Natural killer cell treated with Interleukin-12 subunit alpha and Interleukin-12 subunit beta and Interleukin-15 and Interleukin-18, amount 100 ng/mL, for 72 hours (primary cell): ENCODE measurements at regions not wholly inside any gene's neighbourhood (a gene's known extent, or its start where the extent isn't known, plus 50 kb on each side); places are given as distances from the start of the nearest gene placed in this dataset.
"Not testable (repeated sequence)": the region's sequence is repeated elsewhere in the genome, so short reads cannot be mapped to it uniquely, and the experiment has no call there.

ENCODE experiments used
- ATAC-seq, 2 donors: fragments of 150-1000 bp; cut with Tn5 transposase in 1 of 2; sonication (Bioruptor Pico), chemical (Tn5 transposase) in 1 of 2; 2 replicates each; pipeline ENCODE4 v1.10.0; 2021
- DNase-seq: peaks from one replicate; pipeline ENCODE4 v3.0.0; 2022; ENCODE audit warnings: low spot score
- H3K27ac Mint-ChIP-seq, 2 donors: 1 replicate in 1 of 2; 2 replicates in 1 of 2; pipeline ENCODE4 v1.8.0; 2022; ENCODE audit warnings: mixed read lengths in 2 of 2, mild to moderate bottlenecking in 1 of 2, moderate library complexity in 1 of 2
- H3K27me3 Mint-ChIP-seq, 2 donors: 1 replicate in 1 of 2; 2 replicates in 1 of 2; pipeline ENCODE4 v1.8.0; 2022; ENCODE audit warnings: mixed read lengths in 2 of 2
- H3K36me3 Mint-ChIP-seq: one replicate; pipeline ENCODE4 v1.8.0; 2022; ENCODE audit warnings: mixed read lengths
- H3K4me1 Mint-ChIP-seq, 2 donors: 1 replicate in 1 of 2; 2 replicates in 1 of 2; pipeline ENCODE4 v1.8.0; 2022; ENCODE audit warnings: low read depth in 2 of 2, mixed read lengths in 2 of 2, mild to moderate bottlenecking in 1 of 2
- H3K4me3 Mint-ChIP-seq: one replicate; pipeline ENCODE4 v1.8.0; 2022; ENCODE audit warnings: mixed read lengths
- H3K9me3 Mint-ChIP-seq: 2 replicates; pipeline ENCODE4 v1.8.0; 2022; ENCODE audit warnings: mixed read lengths

DNA sequence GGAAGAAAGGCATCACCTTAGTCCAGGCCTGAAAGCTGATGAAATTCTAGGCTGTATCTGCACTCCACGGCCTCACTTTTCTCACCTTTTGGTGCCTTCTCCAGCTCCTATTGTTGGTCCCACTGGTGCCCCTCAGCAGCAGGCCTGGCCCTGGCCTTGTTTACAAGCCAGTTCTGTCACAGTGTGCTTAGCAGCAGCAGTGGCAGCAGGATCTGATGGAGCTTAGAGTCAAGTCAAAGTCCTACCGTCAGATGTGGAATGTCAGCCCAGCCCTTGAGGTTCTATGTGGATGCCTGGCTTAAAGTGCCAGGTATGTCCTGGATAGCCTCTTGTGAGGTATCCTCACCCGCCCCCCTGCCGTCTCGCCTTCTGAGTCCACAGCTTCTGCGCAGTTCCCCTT, 281.3 kb downstream of the SUCLG1 start:
- peaks cover 12 to 16% of the 10 kb centered on the region in 2 donors for H3K4me1 Mint-ChIP-seq
- no peak overlapping the region for H3K27ac Mint-ChIP-seq
- no peak for DNase-seq
- peaks cover 6 to 14% of the 10 kb centered on the region in 2 donors for H3K27me3 Mint-ChIP-seq
- no peaks in the 10 kb centered on the region for H3K9me3 Mint-ChIP-seq
- no peaks in the 10 kb centered on the region for H3K36me3 Mint-ChIP-seq
- no peak for ATAC-seq
- no peak overlapping the region for H3K4me3 Mint-ChIP-seq

DNA sequence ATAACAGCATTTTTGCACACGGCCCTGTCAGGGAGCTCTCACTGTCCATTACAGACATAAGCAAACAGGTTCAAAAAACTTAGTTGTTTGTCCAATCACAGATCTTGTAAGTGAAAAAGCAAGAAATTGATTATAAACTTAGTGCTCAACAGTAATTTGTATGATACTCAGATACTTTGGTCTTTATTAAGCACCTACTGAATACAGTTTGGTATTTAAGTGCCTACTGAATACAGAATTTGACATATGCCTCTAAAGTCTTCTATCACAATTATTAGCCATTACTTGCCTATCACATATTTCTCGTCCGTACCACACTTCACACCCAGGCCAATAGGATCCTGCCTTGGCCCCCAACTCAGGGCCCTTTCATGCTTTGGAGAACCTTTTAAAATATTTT, 283.1 kb downstream of the SUCLG1 start:
- ATAC-seq, result no peak
- Mint-ChIP-seq H3K4me3 (no peak overlapping the region), H3K27ac (no peak overlapping the region)

DNA sequence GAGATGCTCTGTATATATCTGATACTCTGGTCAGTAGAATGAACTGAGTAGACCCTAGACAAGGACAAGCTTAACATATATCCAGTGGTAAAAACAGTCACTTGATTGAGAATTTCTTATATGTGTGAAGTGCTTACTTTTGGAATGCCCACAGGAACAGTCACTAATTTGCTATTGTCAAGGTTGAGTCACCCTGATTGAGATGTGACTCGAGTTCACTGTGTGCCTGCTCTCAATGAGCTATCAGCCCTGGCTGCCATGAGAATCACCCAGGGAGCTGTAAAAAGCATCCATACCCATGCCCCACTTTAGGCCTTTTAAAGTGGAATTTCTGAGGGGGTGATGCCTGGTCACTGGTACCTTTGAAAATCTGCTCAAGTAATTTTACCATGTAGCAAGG, 283.7 kb downstream of the SUCLG1 start:
- Mint-ChIP-seq H3K27ac (no peak overlapping the region), H3K27me3 (peaks cover 3 to 16% of the 10 kb centered on the region in 2 donors), H3K4me1 (peaks cover 12 to 16% of the 10 kb centered on the region in 2 donors), H3K4me3 (no peak overlapping the region), H3K36me3 (no peaks in the 10 kb centered on the region), H3K9me3 (no peaks in the 10 kb centered on the region)
- ATAC-seq (no peak), DNase-seq (no peak)

More for the DNA sequence above, 283.1 kb downstream of the SUCLG1 start:
- peaks cover 12 to 16% of the 10 kb centered on the region in 2 donors for H3K4me1 Mint-ChIP-seq
- H3K36me3 Mint-ChIP-seq, result no peaks in the 10 kb centered on the region
- no peaks in the 10 kb centered on the region for H3K9me3 Mint-ChIP-seq
- no peak for DNase-seq
- H3K27me3 Mint-ChIP-seq, result peaks cover 3 to 14% of the 10 kb centered on the region in 2 donors

DNA sequence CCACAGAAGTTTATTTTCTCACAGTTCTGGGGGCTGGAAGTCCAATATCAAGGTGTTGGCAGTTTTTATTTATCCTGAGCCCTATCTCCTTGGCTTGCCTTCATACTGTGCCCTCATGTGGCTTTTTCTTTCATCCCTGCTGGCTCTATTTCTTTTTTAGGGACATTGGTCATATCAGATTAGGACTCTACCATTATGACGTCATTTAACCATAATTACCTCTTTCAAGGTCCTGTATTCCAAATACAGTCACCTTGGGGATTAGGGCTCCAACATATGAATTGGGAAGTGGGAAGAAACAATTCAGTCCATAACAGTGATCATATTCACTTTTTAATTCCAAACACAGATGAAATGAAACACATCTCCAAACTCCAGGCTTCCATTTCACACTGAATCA, 286.0 kb downstream of the SUCLG1 start:
- ATAC-seq (no peak), DNase-seq (no peak)
- Mint-ChIP-seq H3K27ac (no peak overlapping the region), H3K36me3 (peaks cover 4% of the 10 kb centered on the region), H3K4me3 (no peak overlapping the region), H3K9me3 (no peaks in the 10 kb centered on the region), H3K4me1 (no peaks in the 10 kb centered on the region), H3K27me3 (peaks cover 6 to 13% of the 10 kb centered on the region in 2 donors)

DNA sequence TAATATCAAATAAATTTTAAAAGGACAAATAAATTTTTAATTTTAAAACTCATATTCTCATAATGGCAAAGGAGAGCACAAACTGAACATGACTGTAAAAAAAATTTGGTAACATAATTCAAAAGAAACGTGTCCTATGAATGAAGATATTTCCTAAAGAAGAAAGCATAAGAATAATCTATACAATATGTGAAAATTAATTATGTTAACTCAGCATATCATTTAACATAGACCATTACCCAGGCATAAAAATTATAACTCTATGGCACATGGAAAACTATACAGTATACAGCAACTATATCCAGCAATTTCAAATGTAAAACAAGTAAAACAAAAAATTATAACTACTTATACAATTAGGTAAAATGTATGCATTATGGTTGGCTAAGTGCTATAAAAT, 288.1 kb downstream of the SUCLG1 start:
- ATAC-seq (no peak), DNase-seq (no peak)
- H3K4me1 Mint-ChIP-seq, result no peaks in the 10 kb centered on the region
- peaks cover 9 to 17% of the 10 kb centered on the region in 2 donors for H3K27me3 Mint-ChIP-seq
- no peak overlapping the region for H3K4me3 Mint-ChIP-seq
- peaks cover 7% of the 10 kb centered on the region for H3K36me3 Mint-ChIP-seq
- H3K27ac Mint-ChIP-seq, result no peak overlapping the region
- H3K9me3 Mint-ChIP-seq, result no peaks in the 10 kb centered on the region

DNA sequence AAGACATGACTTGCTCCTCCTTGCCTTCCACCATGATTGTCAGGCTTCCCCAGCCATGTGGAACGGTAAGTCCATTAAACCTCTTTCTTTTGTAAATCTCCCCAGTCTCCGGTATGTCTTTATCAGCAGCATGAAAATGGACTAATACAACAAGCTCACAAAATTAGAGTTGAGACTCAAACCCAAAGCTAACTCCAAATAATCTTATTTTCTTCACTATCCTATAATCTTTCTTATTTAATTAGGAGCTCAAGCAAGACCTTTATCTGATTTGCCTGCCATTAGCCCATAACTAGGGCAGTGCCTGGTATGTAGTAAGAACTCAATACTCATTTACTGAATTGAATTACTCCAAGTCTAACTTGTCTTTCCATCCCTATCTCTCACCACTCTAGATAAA, 289.2 kb downstream of the SUCLG1 start:
- H3K27me3 Mint-ChIP-seq, result peaks cover 9 to 17% of the 10 kb centered on the region in 2 donors
- no peak for ATAC-seq
- H3K4me1 Mint-ChIP-seq, result no peaks in the 10 kb centered on the region
- H3K9me3 Mint-ChIP-seq, result no peaks in the 10 kb centered on the region
- peaks cover 7% of the 10 kb centered on the region for H3K36me3 Mint-ChIP-seq
- no peak for DNase-seq
- no peak overlapping the region for H3K4me3 Mint-ChIP-seq
- no peak overlapping the region for H3K27ac Mint-ChIP-seq

DNA sequence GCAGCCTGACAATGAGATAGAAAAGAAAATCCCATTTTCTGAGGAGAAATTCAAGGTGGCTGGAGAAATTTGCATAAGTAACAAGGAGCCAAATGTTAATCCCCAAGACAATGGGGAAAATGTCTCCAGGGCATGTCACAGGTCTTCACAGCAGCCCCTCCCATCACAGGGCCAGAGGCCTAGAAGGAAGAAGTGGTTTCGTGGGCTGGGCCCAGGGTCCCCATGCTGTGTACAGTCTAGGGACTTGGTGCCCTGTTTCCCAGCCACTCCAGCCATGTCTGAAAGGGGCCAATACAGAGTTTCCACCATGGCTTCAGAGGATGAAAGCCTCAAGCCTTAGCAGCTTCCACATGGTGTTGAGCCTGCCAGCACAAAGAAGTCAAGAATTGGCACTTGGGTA, 290.5 kb downstream of the SUCLG1 start:
- H3K27me3 Mint-ChIP-seq, result peaks cover 9 to 17% of the 10 kb centered on the region in 2 donors
- not testable (repeated sequence) for H3K4me1 Mint-ChIP-seq, H3K36me3 Mint-ChIP-seq, ATAC-seq, H3K27ac Mint-ChIP-seq, DNase-seq, H3K9me3 Mint-ChIP-seq, H3K4me3 Mint-ChIP-seq

DNA sequence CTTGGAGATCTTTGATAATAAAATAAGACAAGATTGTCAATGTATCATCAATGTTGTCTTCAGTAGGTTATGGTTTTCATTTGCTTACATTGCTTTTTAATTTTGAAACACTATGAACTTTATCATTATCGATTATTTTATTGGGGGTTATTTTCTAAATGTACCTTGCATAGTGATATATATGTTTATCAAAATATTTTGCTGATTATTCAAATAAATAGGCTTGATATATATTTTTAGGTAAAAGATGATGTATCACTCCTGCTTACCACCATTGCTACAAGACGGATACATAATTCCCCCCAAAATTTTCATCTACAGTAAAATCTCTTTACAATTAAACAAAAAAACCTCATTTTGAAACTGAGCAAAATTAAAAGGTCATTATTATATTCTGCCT, 293.8 kb downstream of the SUCLG1 start:
- H3K4me3 Mint-ChIP-seq, result no peak overlapping the region
- H3K9me3 Mint-ChIP-seq, result peaks cover 4% of the 10 kb centered on the region
- peaks cover 18 to 34% of the 10 kb centered on the region in 2 donors for H3K27me3 Mint-ChIP-seq
- H3K36me3 Mint-ChIP-seq, result peaks cover 7% of the 10 kb centered on the region
- no peak for ATAC-seq
- H3K27ac Mint-ChIP-seq, result no peak overlapping the region
- no peak for DNase-seq
- H3K4me1 Mint-ChIP-seq, result no peaks in the 10 kb centered on the region

DNA sequence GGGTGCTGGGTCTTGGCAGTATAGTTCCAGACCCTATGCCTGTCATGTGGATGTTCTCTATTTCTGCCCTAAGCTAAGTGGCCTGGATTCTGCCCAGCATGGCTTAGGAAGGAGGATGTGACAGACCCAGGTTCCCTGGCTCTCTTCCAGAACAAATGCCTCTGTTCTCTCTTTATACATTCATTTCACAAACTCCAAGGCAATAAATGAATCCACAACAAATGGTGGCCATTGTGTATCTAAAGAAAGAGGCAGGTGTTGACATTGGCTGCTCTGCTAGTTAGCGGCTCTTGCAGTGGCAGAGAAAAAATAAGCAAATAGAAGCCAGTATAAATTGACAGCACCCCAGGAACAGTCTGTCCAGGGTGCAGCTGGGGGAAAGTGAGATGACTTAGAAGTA, 298.6 kb downstream of the SUCLG1 start:
- H3K36me3 Mint-ChIP-seq, result no peaks in the 10 kb centered on the region
- no peaks in the 10 kb centered on the region for H3K4me1 Mint-ChIP-seq
- peaks cover 4% of the 10 kb centered on the region for H3K9me3 Mint-ChIP-seq
- H3K4me3 Mint-ChIP-seq, result no peak overlapping the region
- DNase-seq, result no peak
- peaks cover 22 to 31% of the 10 kb centered on the region in 2 donors for H3K27me3 Mint-ChIP-seq
- H3K27ac Mint-ChIP-seq, result no peak overlapping the region
- ATAC-seq, result no peak

DNA sequence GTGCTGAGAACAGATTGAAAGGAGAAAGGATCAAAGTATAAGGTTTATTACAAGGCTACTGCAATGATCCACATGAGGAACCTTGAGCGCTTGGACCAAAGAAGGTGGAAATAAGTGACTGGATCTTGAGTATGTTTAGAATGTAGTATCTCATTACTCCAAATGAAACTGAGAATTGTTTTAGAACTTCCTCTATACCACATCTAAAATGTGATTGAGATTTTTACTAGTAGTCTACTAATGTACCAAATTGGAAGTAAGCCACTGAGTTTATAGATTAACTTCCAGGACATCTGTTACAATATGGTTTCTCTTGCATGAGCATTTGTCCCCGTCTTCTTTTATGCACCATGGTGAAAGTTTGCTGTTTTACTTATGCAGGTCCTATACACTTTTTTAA, 300.5 kb downstream of the SUCLG1 start:
- DNase-seq, result no peak
- peaks cover 4% of the 10 kb centered on the region for H3K9me3 Mint-ChIP-seq
- no peak overlapping the region for H3K27ac Mint-ChIP-seq
- H3K36me3 Mint-ChIP-seq, result no peaks in the 10 kb centered on the region
- H3K4me1 Mint-ChIP-seq, result no peaks in the 10 kb centered on the region
- H3K27me3 Mint-ChIP-seq, result peaks cover 22 to 31% of the 10 kb centered on the region in 2 donors
- no peak overlapping the region for H3K4me3 Mint-ChIP-seq
- ATAC-seq, result no peak

DNA sequence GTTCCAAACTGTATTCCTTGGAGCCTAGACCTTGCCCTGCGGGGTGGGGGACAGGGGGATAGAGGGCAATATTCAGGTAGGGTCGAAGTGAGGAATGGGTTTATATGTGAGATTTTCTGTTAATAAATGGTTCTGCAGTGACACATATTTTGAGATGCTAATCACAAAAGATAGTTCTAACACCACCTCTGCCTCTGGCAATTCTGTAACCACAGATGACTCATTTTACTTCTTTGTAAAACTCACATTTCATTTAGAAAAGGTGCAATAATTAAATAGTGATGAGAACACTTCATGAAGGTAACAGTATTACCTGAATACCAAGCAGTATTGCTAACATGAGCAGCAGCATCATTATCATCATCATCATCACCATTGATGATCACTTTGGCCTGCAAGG, 306.6 kb downstream of the SUCLG1 start:
- no peak for DNase-seq
- Mint-ChIP-seq H3K4me3 (no peak overlapping the region), H3K4me1 (no peaks in the 10 kb centered on the region), H3K27ac (no peak overlapping the region), H3K27me3 (peaks cover 9 to 13% of the 10 kb centered on the region in 2 donors), H3K9me3 (no peaks in the 10 kb centered on the region), H3K36me3 (no peaks in the 10 kb centered on the region)
- ATAC-seq, result no peak

DNA sequence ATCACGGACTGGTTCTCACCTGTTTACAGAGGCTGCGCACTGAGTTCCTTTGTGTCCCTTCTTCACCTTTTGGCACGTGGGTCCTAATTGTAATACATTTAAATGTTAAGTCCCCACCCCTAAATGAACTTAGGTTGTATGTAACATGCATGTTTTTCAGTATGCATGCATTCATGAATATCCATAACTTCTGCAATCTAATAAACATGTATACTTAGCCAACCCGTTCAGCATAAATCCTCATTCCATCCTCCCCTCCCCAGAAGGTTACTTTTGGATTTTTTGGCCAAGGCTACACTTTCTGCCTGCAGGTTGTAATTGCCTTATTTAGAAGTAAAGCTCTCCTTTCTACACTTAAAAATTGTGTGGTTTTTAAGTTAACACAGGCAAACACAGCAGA, 314.7 kb downstream of the SUCLG1 start:
- H3K27me3 Mint-ChIP-seq, result peaks cover 13 to 20% of the 10 kb centered on the region in 2 donors
- DNase-seq (no peak), ATAC-seq (no peak)
- no peaks in the 10 kb centered on the region for H3K36me3 Mint-ChIP-seq
- no peaks in the 10 kb centered on the region for H3K4me1 Mint-ChIP-seq
- H3K4me3 Mint-ChIP-seq, result no peak overlapping the region
- peaks cover 2% of the 10 kb centered on the region for H3K9me3 Mint-ChIP-seq
- no peak overlapping the region for H3K27ac Mint-ChIP-seq

DNA sequence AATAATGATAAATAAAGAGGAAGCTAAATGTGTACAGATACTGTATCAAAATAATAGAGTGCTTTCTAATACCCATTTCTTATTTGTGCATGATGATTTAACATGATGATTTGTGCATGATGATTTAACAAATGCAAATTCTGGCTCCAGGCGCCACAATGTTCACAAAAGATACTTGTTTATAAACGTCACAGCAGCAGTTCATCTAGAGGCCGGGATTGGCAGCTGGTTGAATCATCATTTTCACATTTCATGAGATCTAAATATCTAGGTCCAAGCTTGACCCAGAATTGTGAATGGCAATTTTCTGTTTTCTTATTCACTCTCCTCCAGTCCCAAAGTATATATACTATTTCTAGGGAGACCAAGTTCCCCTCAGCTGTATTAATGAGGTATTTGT, 322.0 kb downstream of the SUCLG1 start:
- no peaks in the 10 kb centered on the region for H3K9me3 Mint-ChIP-seq
- no peak overlapping the region for H3K4me3 Mint-ChIP-seq
- DNase-seq, result no peak
- peaks cover 0 to 5% of the 10 kb centered on the region in 2 donors for H3K27me3 Mint-ChIP-seq
- no peaks in the 10 kb centered on the region for H3K36me3 Mint-ChIP-seq
- H3K4me1 Mint-ChIP-seq, result no peaks in the 10 kb centered on the region
- no peak overlapping the region for H3K27ac Mint-ChIP-seq
- no peak for ATAC-seq

DNA sequence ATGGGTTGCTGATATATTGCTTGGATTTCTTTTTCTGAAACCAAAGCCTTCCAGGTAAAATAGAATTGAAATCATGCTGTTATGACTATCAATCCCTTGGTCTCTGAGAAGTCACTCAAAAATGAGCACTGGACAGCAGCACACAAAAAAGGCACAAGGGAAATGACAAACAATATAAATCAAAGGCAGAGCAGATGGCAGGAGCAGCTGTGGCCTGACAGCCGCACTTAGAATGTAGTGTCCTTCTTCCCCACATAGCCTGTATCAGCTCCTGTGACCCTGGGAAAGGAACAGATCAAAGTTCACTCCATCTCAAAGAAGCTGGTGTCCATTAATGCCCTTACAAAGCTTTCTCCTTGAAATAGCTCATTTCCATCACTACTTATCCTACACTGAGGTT, 326.7 kb downstream of the SUCLG1 start:
- Mint-ChIP-seq H3K9me3 (no peaks in the 10 kb centered on the region), H3K36me3 (no peaks in the 10 kb centered on the region), H3K4me3 (no peak overlapping the region), H3K27me3 (peaks cover 0 to 2% of the 10 kb centered on the region in 2 donors), H3K27ac (no peak overlapping the region), H3K4me1 (no peaks in the 10 kb centered on the region)
- no peak for DNase-seq
- no peak for ATAC-seq

DNA sequence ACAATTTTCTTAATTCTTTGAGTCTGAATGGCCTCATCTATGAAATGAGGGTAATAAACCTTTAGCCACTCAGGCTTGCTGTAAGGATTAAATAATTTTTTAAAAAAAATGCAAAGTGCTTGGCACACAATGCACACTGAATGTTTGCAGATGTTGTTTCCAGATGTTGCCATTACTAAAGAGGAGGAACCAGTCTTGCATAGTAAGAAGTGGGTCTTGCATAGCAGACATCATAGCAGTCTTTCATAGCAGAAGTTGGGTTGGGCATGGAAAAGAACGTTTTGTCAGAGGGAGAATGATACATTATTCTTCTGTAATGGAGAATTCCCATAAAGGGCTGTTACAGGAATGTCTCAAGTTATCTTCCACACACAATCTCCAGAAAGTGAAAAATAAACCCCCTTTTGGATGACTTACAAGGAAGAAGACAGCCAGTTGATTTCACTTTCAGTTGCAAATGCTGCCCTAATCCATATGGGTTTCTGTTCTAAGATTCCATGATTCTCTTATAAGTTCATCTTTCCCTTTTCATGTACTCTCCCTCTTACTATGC, 327.7 kb downstream of the SUCLG1 start:
- no peak for ATAC-seq
- H3K4me3 Mint-ChIP-seq, result no peak overlapping the region
- no peaks in the 10 kb centered on the region for H3K9me3 Mint-ChIP-seq
- H3K36me3 Mint-ChIP-seq, result no peaks in the 10 kb centered on the region
- no peak for DNase-seq
- H3K27ac Mint-ChIP-seq, result no peak overlapping the region
- peaks cover 0 to under 1% of the 10 kb centered on the region in 2 donors for H3K27me3 Mint-ChIP-seq
- H3K4me1 Mint-ChIP-seq, result no peaks in the 10 kb centered on the region
